Retinal pigment epithelial cell (primary cell): ENCODE measurements at regions not wholly inside any gene's neighbourhood (a gene's known extent, or its start where the extent isn't known, plus 50 kb on each side); places are given as distances from the start of the nearest gene placed in this dataset.

Experiments used
- DNase-seq: peaks from one replicate; pipeline ENCODE4 v3.0.0-alpha.2; 2010; ENCODE audit warnings: low read depth
- H3K4me3 ChIP-seq: 2 replicates; pipeline ENCODE4 v1.5.1; 2011; ENCODE audit warnings: mild to moderate bottlenecking, low read length, control low read depth, moderate library complexity
- CTCF ChIP-seq: conservative IDR thresholded peaks from 2 replicates; pipeline ENCODE4 v1.5.1; 2011; ENCODE audit warnings: low read depth, low read length, control low read depth, inconsistent platforms

DNA sequence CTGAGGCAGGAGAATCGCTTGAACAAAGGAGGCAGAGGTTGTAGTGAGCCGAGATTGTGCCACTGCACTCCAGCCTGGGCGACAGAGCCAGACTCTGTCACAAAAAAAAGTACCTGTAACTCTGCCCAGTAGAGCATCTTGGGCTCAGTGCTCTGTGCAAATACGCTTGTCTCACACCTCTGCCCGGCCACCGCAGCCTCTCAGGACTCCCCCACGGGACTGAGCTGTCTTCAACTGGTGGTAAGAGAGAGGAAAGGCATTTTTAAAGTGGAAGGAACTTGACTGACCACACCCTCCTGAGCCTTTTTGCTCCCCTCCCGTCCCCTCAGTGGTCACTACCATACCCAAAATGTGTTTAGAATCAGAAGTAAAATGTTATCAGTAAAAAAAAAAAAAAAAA, 174.3 kb upstream of the PIK3R1 start:
- no peak for DNase-seq
- TF ChIP-seq CTCF = no peak
- H3K4me3 ChIP-seq = no peak overlapping the region

DNA sequence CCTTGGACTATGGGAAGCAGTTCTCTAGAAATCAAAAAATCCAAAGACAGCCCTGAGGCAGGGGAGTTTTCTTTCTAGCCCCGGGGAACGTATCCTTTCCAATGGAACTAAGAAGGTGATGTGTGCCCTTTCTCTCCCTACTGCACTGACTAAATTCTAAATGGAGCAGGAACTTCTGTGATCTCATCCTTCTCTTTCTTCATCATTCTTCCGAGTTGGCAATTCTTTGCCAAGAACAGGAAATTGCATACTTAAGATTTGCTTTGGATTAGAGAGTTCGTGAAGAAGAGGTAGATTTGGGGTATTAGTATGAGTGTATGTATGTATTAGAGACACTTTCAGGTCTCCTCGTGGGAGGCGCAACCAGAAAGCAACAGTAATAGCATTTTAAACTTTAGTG, 178.0 kb upstream of the PIK3R1 start:
- no peak for DNase-seq
- TF ChIP-seq CTCF = no peak
- H3K4me3 ChIP-seq = no peak overlapping the region

DNA sequence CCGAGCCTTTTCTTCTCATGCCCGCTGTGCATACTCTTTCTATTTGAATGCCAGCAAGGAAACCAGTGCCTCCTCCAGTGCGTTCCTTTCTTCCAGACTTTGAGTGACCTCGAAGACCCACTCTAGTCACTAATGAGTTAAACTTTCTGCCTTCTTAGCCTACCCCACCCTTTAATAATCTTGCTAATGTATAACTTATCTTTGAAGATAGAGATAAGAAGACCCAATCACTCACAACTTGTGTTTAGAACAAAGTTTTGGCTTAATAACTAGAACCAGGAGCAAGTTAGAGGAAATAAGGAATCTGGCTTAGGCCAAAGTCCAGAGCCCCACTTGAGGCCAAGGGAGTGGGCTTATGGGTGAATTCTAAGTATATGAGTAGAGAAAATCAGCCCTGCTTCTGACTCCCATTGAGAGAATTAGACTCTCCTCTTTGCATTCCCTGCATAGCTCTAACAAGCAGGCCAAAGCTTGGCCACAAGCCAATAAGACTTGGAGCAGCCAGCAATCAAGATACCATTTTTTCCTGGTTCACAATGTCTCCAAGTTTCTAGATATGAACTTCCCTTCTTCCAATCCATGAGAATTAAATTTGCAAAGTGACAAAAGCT, 181.5 kb upstream of the PIK3R1 start:
- DNase-seq = peak; percentile 71
- TF ChIP-seq CTCF = no peak
- no peak overlapping the region for H3K4me3 ChIP-seq

DNA sequence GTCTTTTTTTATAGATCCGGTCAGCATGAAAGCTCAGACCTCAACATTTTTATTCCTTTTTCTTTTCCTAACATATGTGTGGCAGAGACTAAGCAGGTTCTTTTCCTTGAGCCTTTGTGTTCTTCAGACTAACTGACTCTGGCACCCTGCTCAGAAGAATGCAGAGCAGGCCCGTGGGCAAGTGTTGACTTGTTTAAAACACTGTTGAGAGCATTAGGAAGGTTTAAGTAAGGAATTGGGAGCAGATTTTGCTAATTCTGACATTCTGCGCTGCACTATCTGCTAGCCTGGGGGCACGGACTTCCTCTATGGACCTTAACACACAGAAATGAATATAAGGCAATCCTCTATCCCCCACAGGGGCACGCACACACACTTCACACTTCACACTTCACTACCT, 182.5 kb upstream of the PIK3R1 start:
- no peak overlapping the region for H3K4me3 ChIP-seq
- TF ChIP-seq CTCF = no peak
- no peak for DNase-seq

- no peak for TF ChIP-seq CTCF
- DNase-seq = no peak
- H3K4me3 ChIP-seq = no peak overlapping the region
Observed at GRCh38 chr5:68032216-68032762, 183.3 kb upstream of the PIK3R1 start.

- H3K4me3 ChIP-seq = no peak overlapping the region
- TF ChIP-seq CTCF = no peak
- DNase-seq = no peak
Observed at GRCh38 chr5:68028131-68028727, 187.3 kb upstream of the PIK3R1 start.

DNA sequence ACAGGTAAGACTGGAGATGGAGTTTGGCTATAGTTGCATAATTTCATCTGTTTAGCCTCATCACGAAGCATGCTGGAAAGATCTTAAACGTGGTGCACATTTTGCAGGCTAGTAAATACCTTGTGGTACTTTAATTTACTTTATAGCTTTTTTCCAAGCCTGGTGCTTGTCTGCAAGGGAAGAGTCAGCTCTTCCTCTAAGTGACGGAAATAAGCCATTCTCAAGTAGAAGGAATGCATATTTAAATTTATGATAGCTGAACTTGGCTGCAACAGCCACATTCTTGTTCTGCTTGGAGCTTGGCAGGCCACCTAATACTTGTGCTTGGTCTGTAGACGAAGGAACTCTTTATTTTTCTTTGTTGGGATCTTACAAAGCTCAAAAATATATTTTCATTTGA, 188.0 kb upstream of the PIK3R1 start:
- DNase-seq = no peak

More for the DNA sequence above, 188.0 kb upstream of the PIK3R1 start:
- no peak for TF ChIP-seq CTCF
- no peak overlapping the region for H3K4me3 ChIP-seq
